GM12878 (cell line): ENCODE measurements at regions not wholly inside any gene's neighbourhood (a gene's known extent, or its start where the extent isn't known, plus 50 kb on each side); places are given as distances from the start of the nearest gene placed in this dataset.

Experiments used
- ATAC-seq: fragments of 200-7000 bp; cut with Tn5 transposase; 3 replicates; pipeline ENCODE4 v1.9.1; 2020; ENCODE audit warnings: mild to moderate bottlenecking, moderate library complexity
- BruUV-seq: library from RNA; stranded (reverse); fragments of 400-500 nt; replicated peaks from 2 replicates; lab custom pipeline; 2021; lab: Mats Ljungman, UMichigan
- CTCF ChIA-PET: fragments of 300-600 bp; sonication (Branson Sonifier 250); formaldehyde crosslinking; extraction: SDS; loops from one replicate; lab custom pipeline; 2021; ENCODE audit warnings: inconsistent platforms; lab: Yijun Ruan, JAX
- POLR2A ChIA-PET: fragments of 350-600 bp; formaldehyde crosslinking; extraction: SDS; loops from one replicate; lab custom pipeline; 2021; ENCODE audit warnings: inconsistent platforms; lab: Charles Lee
- RAD21 ChIA-PET: fragments of 300-600 bp; sonication (Branson Sonifier 250); formaldehyde crosslinking; loops from one replicate; lab custom pipeline; 2023; ENCODE audit warnings: antibody characterized with exemption; ENCODE audit not compliant: unreplicated experiment; lab: Charles Lee
- SMC1A ChIA-PET: fragments of 300-600 bp; sonication (Branson Sonifier 250); formaldehyde crosslinking; loops from one replicate; lab custom pipeline; 2023; ENCODE audit not compliant: unreplicated experiment, uncharacterized antibody; lab: Charles Lee
- DNase-seq: peaks from one replicate; pipeline ENCODE4 v3.0.0-alpha.2; 2011; ENCODE audit warnings: low read depth, low spot score
- FAIRE-seq: peaks from 3 replicates; lab custom pipeline; 2011; peaks lifted over from hg19 to GRCh38; lab: Jason Lieb, UNC
- H2AFZ ChIP-seq: 2 replicates; pipeline ENCODE4 v1.6.0; 2011; ENCODE audit warnings: low read depth, low read length, control low read depth; ENCODE audit not compliant: control insufficient read depth
- H3K27ac ChIP-seq: 2 replicates; pipeline ENCODE4 v1.5.1; 2011; ENCODE audit warnings: control low read depth; ENCODE audit not compliant: control insufficient read depth, insufficient read depth
- H3K27me3 ChIP-seq, 2 experiments: replicated peaks in 1 of 2; 2 replicates each; pipeline versions ENCODE4 v1.6.0 to v1.6.1; 2011; ENCODE audit warnings: low read length in 1 of 2; ENCODE audit not compliant: control insufficient read depth in 2 of 2, insufficient read depth in 2 of 2
- H3K36me3 ChIP-seq, 2 experiments: 2 replicates each; pipeline ENCODE4 v1.5.1; 2011; ENCODE audit warnings: low read length in 1 of 2; ENCODE audit not compliant: control insufficient read depth in 2 of 2, insufficient read depth in 2 of 2
- H3K4me1 ChIP-seq: 2 replicates; pipeline ENCODE4 v1.6.1; 2011; ENCODE audit warnings: mild to moderate bottlenecking, low read length, moderate library complexity, mixed read lengths; ENCODE audit not compliant: control insufficient read depth, insufficient read depth
- H3K4me2 ChIP-seq: 2 replicates; pipeline ENCODE4 v1.6.0; 2011; ENCODE audit warnings: control low read depth; ENCODE audit not compliant: control insufficient read depth, insufficient read depth
- H3K4me3 ChIP-seq: fragments of 200-600 bp; sonication (generic); 2 replicates; pipeline ENCODE4 v1.5.1; 2016
- H3K79me2 ChIP-seq: 2 replicates; pipeline ENCODE4 v1.6.0; 2011; ENCODE audit warnings: low read length; ENCODE audit not compliant: control insufficient read depth, insufficient read depth
- H3K9ac ChIP-seq: 2 replicates; pipeline ENCODE4 v1.8.0; 2011; ENCODE audit warnings: low read length, control low read depth, mixed read lengths; ENCODE audit not compliant: control insufficient read depth, insufficient read depth
- H3K9me3 ChIP-seq: replicated peaks from 3 replicates; pipeline ENCODE4 v1.5.1; 2011; ENCODE audit warnings: mild to moderate bottlenecking, low read length; ENCODE audit not compliant: control insufficient read depth, insufficient read depth
- H4K20me1 ChIP-seq: 2 replicates; pipeline ENCODE4 v1.6.0; 2011; ENCODE audit not compliant: control insufficient read depth, insufficient read depth
- CHD1 ChIP-seq: IDR thresholded peaks from 2 replicates; pipeline ENCODE4 v1.6.1; 2012; ENCODE audit warnings: low read depth, low read length, improper control_type of control experiment
- FOS ChIP-seq: IDR thresholded peaks from 3 replicates; pipeline ENCODE4 v1.6.1; 2011; ENCODE audit warnings: borderline replicate concordance; ENCODE audit not compliant: insufficient read length; ENCODE audit errors: extremely low read depth
- GABPA ChIP-seq: IDR thresholded peaks from 2 replicates; pipeline ENCODE4 v1.6.1; 2014; ENCODE audit warnings: antibody characterized with exemption, low read depth, mild to moderate bottlenecking, inconsistent platforms
- POU2F2 ChIP-seq: IDR thresholded peaks from 3 replicates; pipeline ENCODE4 v1.6.1; 2011; ENCODE audit warnings: low read depth, mild to moderate bottlenecking, low read length, borderline replicate concordance
- STAT1 ChIP-seq: fragments of 450-650 bp; conservative IDR thresholded peaks from 2 replicates; pipeline ENCODE4 v1.6.1; 2014; ENCODE audit warnings: antibody characterized with exemption, mild to moderate bottlenecking
- WGBS: methylation state at CpG from one replicate; pipeline ENCODE4 v1.1.6; 2016; ENCODE audit warnings: low lambda C conversion rate; ENCODE audit not compliant: insufficient replicate concordance, insufficient coverage; ENCODE audit errors: missing lambda C conversion rate; 5-methylcytosine and 5-hydroxymethylcytosine counted together
- in situ Hi-C: fragments of 300-500 bp; cut with MboI; formaldehyde crosslinking; loops from 9 replicates; pipeline ENCODE4 v1.14.3; 2018; ENCODE audit warnings: mixed read lengths
- intact Hi-C: fragments of 100-400 bp; cut with micrococcal nuclease; formaldehyde crosslinking; loops from one replicate; pipeline ENCODE4 v1.14.2; 2022; ENCODE audit not compliant: unreplicated experiment
- TF ChIP-seq, protein P1 (sequence below), 3 experiments: IDR thresholded peaks in 2 of 3; conservative IDR thresholded peaks in 1 of 3; 2 replicates each; pipeline ENCODE4 v1.5.1; 2011; ENCODE audit warnings: low read depth in 3 of 3, low read length in 3 of 3, mild to moderate bottlenecking in 3 of 3, control low read depth in 2 of 3, moderate library complexity in 2 of 3, inconsistent platforms in 1 of 3, mixed read lengths in 1 of 3; ENCODE audit not compliant: control insufficient read depth in 2 of 3, insufficient read depth in 1 of 3; ENCODE audit errors: extremely low read depth in 1 of 3

DNA sequence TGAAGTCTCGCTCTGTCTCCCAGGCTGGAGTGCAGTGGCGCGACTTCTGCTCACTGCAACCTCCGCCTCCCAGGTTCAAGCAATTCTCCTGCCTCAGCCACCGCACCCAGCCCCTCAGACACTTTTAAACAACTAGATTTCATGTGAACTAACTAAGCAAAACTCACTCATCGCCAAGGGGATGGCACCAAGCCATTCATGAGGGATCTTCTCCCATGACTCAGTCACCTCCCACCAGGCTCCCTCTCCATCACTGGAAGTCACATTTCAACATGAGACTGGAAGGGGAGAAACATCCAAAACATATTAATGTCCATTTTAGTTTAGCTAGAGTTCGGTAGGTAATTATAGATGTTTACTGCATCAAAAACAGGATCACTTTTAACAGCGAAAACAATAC, 95.9 kb upstream of the PRL start (continued):
- TF ChIP-seq, protein P1, sequence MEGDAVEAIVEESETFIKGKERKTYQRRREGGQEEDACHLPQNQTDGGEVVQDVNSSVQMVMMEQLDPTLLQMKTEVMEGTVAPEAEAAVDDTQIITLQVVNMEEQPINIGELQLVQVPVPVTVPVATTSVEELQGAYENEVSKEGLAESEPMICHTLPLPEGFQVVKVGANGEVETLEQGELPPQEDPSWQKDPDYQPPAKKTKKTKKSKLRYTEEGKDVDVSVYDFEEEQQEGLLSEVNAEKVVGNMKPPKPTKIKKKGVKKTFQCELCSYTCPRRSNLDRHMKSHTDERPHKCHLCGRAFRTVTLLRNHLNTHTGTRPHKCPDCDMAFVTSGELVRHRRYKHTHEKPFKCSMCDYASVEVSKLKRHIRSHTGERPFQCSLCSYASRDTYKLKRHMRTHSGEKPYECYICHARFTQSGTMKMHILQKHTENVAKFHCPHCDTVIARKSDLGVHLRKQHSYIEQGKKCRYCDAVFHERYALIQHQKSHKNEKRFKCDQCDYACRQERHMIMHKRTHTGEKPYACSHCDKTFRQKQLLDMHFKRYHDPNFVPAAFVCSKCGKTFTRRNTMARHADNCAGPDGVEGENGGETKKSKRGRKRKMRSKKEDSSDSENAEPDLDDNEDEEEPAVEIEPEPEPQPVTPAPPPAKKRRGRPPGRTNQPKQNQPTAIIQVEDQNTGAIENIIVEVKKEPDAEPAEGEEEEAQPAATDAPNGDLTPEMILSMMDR (IDR thresholded peaks at IDR 0.05 in 2 of 3, conservative IDR thresholded peaks at IDR 0.05 in 1 of 3; ENCODE audit: control insufficient read depth in 2 of 3, extremely low read depth in 1 of 3, insufficient read depth in 1 of 3, low read depth in 3 of 3, low read length in 3 of 3) = no peak
- no peak for TF ChIP-seq GABPA
- TF ChIP-seq FOS = no peak

DNA sequence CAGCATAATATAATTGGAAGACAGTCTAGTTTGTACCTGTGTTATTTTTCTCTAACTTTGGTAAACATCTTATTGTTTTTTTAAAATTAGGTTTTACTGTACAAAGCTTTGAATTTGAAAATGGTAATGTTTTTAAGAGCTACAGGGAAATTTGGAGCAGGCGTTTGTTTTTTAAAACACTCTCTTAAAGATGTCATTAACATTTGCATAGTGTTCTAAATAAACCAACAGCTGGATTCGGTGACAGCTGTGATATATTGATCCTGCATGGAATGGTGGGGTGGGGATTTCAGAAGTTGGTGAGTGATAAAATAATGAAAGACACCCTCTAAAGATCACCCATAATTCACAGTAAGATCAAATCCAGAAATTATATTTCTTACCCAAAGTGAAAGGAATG, 97.9 kb upstream of the PRL start:
- CTCF ChIA-PET = interaction anchor here (1.1 kb wide), 1 partner anchor 39 kb away, joined by 4 read pairs; no protein-coding TSS in a partner anchor
- 0% methylated on average over 2 of the region's 2 CpGs for WGBS
- no peak for FAIRE-seq

More for the DNA sequence above, 97.9 kb upstream of the PRL start:
- DNase-seq (no peak), ATAC-seq (no peak)
- TF ChIP-seq CHD1 = no peak
- no peak for TF ChIP-seq STAT1
- no peak for TF ChIP-seq POU2F2
- intact Hi-C loops (no loop called here), in situ Hi-C loops (no loop called here)
- H3K27me3 ChIP-seq = no peaks in the 10 kb centered on the region
- H3K36me3 ChIP-seq = no peaks in the 10 kb centered on the region
- no peak overlapping the region for H3K4me2 ChIP-seq
- ChIA-PET RAD21 (interaction anchor here (1.5 kb wide), 1 partner anchor 31 kb away, joined by 3 read pairs; no protein-coding TSS in a partner anchor), SMC1A (interaction anchor here (1.6 kb wide), 1 partner anchor 28 kb away, joined by 5 read pairs; no protein-coding TSS in a partner anchor), POLR2A (no interaction called here)
- H4K20me1 ChIP-seq = no peaks in the 10 kb centered on the region
- no TSS peak for BruUV-seq
- H3K4me1 ChIP-seq = no peaks in the 10 kb centered on the region
- no peak overlapping the region for H3K27ac ChIP-seq
- no peak overlapping the region for H3K9ac ChIP-seq
- H3K79me2 ChIP-seq = no peaks in the 10 kb centered on the region
- H2AFZ ChIP-seq = no peak overlapping the region
- H3K4me3 ChIP-seq = no peak overlapping the region
- no peaks in the 10 kb centered on the region; the same call in 2 of the 3 replicates for H3K9me3 ChIP-seq
